ENCODE measurements at regions not wholly inside any gene's neighbourhood (a gene's known extent, or its start where the extent isn't known, plus 50 kb on each side); places are given as distances from the start of the nearest gene placed in this dataset.

DNA sequence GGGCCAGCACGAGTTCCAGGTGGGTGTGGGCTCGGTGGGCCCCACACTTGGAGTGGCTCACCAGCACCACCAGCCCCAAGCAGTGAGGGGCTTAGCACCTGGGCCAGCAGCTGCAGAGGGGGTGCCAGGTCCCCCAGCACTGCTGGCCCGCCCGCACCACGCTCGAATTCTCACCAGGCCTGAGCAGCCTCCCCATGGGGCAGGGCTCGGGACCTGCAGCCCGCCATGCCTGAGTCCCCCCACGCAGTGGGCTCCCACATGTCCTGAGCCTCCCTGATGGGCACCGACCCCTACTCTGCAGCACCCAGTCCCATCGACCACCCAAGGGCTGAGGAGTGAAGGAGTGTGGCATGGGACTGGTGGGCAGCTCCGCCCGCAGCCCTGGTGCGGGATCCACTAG lies 593.4 kb downstream of the GABRG1 start:
- no peaks in the 10 kb centered on the region for H3K4me1 ChIP-seq (ENCODE audit: insufficient read depth, low read length)
- H3K79me2 ChIP-seq (ENCODE audit: insufficient read depth, low read length), result no peaks in the 10 kb centered on the region
- in situ Hi-C loops (cut with HindIII; ENCODE audit: extremely low pct_ligation_motif_present, low pct_unique_long_range_greater_than_20kb), result no loop called here
- H2AFZ ChIP-seq (ENCODE audit: low read length), result no peak overlapping the region
- ChIA-PET POLR2A (no interaction called here), CTCF (ENCODE audit: low intra/inter-chr PET ratio, low total read pairs) (no interaction called here)
- H3K9ac ChIP-seq (ENCODE audit: insufficient read depth, low read depth, low read length), result no peak overlapping the region
- H3K27me3 ChIP-seq (ENCODE audit: control insufficient read depth in 1 of 2, insufficient read depth in 2 of 2, low read length in 2 of 2), result no peaks in the 10 kb centered on the region
- DNase-seq (ENCODE audit: low spot score) (no peak), ATAC-seq (no peak), FAIRE-seq (no peak)
- WGBS (ENCODE audit: low lambda C conversion rate), result 0% methylated on average over 2 of the region's 14 CpGs
- H3K4me2 ChIP-seq (ENCODE audit: low read depth, low read length), result no peak overlapping the region
- H3K4me3 ChIP-seq (replicated peaks in 1 of 3; ENCODE audit: insufficient read depth in 1 of 3, low read depth in 2 of 3, low read length in 3 of 3), result no peak overlapping the region
- no peaks in the 10 kb centered on the region for H3K36me3 ChIP-seq (replicated peaks in 1 of 2; ENCODE audit: control insufficient read depth in 1 of 2, insufficient read depth in 2 of 2, low read length in 2 of 2)
- TF ChIP-seq ZNF570 (CRISPR knock-in tag; IDR thresholded peaks at IDR 0.05; ENCODE audit: borderline replicate concordance), result no peak
- TF ChIP-seq SNAI1 (CRISPR knock-in tag; IDR thresholded peaks at IDR 0.05; ENCODE audit: borderline replicate concordance), result no peak
- TF ChIP-seq TCF12 (IDR thresholded peaks at IDR 0.05), result no peak
- no peak for TF ChIP-seq TCF12 (CRISPR knock-in tag; IDR thresholded peaks at IDR 0.05)
- no peak for TF ChIP-seq MIER3 (CRISPR knock-in tag; IDR thresholded peaks at IDR 0.05; ENCODE audit: borderline replicate concordance)
- TF ChIP-seq, protein P1, sequence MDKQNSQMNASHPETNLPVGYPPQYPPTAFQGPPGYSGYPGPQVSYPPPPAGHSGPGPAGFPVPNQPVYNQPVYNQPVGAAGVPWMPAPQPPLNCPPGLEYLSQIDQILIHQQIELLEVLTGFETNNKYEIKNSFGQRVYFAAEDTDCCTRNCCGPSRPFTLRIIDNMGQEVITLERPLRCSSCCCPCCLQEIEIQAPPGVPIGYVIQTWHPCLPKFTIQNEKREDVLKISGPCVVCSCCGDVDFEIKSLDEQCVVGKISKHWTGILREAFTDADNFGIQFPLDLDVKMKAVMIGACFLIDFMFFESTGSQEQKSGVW (CRISPR knock-in tag; IDR thresholded peaks at IDR 0.05; ENCODE audit: borderline replicate concordance), result no peak
- TF ChIP-seq FOXM1 (CRISPR knock-in tag; IDR thresholded peaks at IDR 0.05), result no peak
- no peak for TF ChIP-seq MNT (IDR thresholded peaks at IDR 0.05)
- TF ChIP-seq GFI1 (CRISPR knock-in tag; IDR thresholded peaks at IDR 0.05; ENCODE audit: borderline replicate concordance), result no peak
- TF ChIP-seq, protein P2, sequence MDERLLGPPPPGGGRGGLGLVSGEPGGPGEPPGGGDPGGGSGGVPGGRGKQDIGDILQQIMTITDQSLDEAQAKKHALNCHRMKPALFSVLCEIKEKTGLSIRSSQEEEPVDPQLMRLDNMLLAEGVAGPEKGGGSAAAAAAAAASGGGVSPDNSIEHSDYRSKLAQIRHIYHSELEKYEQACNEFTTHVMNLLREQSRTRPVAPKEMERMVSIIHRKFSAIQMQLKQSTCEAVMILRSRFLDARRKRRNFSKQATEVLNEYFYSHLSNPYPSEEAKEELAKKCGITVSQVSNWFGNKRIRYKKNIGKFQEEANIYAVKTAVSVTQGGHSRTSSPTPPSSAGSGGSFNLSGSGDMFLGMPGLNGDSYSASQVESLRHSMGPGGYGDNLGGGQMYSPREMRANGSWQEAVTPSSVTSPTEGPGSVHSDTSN (CRISPR knock-in tag; IDR thresholded peaks at IDR 0.05), result no peak
- no peak for TF ChIP-seq AGO2 (optimal IDR thresholded peaks at IDR 0.05; ENCODE audit: low read depth, low read length)
- TF ChIP-seq ZNF567 (CRISPR knock-in tag; IDR thresholded peaks at IDR 0.05; ENCODE audit: borderline replicate concordance), result no peak
- H3K27ac ChIP-seq (ENCODE audit: extremely low read length, insufficient read depth, low read length), result no peak overlapping the region
- intact Hi-C loops (cut with micrococcal nuclease; ENCODE audit: unreplicated experiment), result no loop called here
- H3K9me3 ChIP-seq (ENCODE audit: low read length), result peaks cover 16% of the 10 kb centered on the region
- BruUV-seq (replicated peaks), result no TSS peak
- no peaks in the 10 kb centered on the region for H4K20me1 ChIP-seq (ENCODE audit: insufficient read depth, low read length)

All from HepG2 (cell line).